ENCODE measurements at regions not wholly inside any gene's neighbourhood (a gene's known extent, or its start where the extent isn't known, plus 50 kb on each side); places are given as distances from the start of the nearest gene placed in this dataset.

DNA sequence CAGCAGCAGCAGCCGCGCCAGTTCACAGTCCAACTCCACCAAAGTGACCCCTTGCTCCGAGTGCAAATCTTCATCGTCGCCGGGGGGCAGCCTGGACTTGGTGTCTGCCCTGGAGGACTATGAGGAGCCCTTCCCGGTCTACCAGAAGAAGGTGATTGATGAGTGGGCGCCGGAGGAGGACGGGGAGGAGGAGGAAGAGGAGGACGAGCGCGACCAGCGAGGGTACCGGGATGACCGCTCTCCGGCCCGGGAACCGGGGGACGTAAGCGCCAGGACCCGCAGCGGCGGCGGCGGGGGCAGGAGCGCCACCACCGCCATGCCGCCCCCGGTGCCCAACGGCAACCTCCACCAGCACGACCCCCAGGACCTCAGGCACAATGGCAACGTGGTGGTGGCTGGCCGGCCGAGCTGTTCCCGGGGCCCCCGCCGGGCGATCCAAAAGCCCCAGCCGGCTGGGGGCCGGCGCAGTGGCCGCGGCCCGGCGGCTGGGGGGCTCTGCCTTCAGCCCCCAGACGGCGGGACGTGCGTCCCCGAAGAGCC is 224.1 kb upstream of the IL12A start:
- TF ChIP-seq, protein P1, sequence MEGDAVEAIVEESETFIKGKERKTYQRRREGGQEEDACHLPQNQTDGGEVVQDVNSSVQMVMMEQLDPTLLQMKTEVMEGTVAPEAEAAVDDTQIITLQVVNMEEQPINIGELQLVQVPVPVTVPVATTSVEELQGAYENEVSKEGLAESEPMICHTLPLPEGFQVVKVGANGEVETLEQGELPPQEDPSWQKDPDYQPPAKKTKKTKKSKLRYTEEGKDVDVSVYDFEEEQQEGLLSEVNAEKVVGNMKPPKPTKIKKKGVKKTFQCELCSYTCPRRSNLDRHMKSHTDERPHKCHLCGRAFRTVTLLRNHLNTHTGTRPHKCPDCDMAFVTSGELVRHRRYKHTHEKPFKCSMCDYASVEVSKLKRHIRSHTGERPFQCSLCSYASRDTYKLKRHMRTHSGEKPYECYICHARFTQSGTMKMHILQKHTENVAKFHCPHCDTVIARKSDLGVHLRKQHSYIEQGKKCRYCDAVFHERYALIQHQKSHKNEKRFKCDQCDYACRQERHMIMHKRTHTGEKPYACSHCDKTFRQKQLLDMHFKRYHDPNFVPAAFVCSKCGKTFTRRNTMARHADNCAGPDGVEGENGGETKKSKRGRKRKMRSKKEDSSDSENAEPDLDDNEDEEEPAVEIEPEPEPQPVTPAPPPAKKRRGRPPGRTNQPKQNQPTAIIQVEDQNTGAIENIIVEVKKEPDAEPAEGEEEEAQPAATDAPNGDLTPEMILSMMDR (IDR thresholded peaks at IDR 0.05 in 8 of 11, conservative IDR thresholded peaks at IDR 0.05 in 3 of 11), result no peak
- TF ChIP-seq POLR2A (IDR thresholded peaks at IDR 0.05), result no peak

Data from spleen (tissue), 7 donors.